ENCODE measurements at regions not wholly inside any gene's neighbourhood (a gene's known extent, or its start where the extent isn't known, plus 50 kb on each side); places are given as distances from the start of the nearest gene placed in this dataset.

DNA sequence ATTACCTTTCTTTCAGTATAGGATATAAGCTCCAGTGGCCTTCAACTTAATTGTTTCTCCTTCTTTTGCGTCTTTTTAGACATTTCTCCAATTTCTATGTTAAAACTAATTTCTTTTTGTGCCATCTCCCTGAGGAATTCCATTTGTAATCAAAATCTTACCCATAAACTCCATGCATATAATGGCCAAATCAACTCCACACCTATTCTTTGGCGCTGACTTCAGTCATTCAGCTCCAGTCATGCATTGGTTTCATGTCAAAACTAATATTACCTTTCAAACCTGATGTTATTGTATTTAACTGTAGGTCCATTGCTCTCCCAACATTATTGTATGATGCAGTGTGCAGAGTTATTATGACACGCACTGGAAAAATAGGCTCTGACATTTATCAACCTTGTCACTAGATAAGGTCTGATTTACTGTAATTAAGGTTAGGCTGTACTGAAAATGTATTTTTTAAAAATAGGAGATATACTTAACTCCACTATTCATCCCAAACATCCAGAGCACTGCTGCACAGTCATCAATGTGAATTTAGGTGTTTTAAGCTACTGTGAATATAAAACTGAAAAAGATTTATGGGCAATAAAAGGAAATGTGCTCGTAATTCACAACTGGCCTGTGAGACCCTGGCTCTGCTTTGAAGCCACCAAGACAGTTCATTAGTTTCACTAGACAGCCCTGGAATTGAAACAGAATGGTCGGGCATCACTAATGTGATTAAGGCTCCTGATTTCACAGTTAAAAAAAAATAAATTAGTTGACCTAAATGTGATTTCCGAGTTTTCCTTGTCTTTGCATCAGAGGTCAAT, 180.6 kb upstream of the GRIA4 start:
- H3K4me3 ChIP-seq (ENCODE audit: low read depth, poor library complexity, severe bottlenecking): no peak overlapping the region
- DNase-seq (ENCODE audit: low spot score in 2 of 2): no peak
- 81% methylated on average over 6 of the region's 6 CpGs for WGBS, 2 donors
- intact Hi-C loops (cut with DNase I; ENCODE audit: low total_unique reads): no loop called here
- no peak for TF ChIP-seq POLR2A (IDR thresholded peaks at IDR 0.05)
- no peak for TF ChIP-seq CTCF (IDR thresholded peaks at IDR 0.05)

GRCh38 chr11:105407101-105407500, 202.8 kb upstream of the GRIA4 start:
- DNase-seq (ENCODE audit: low spot score in 2 of 2): no peak
- intact Hi-C loops (cut with DNase I; ENCODE audit: low total_unique reads): no loop called here
- 74 to 81% methylated on average over 1 of the region's 1 CpG for WGBS, 2 donors
- H3K4me3 ChIP-seq (ENCODE audit: low read depth, poor library complexity, severe bottlenecking): no peak overlapping the region
- TF ChIP-seq CTCF (IDR thresholded peaks at IDR 0.05): no peak
- TF ChIP-seq POLR2A (IDR thresholded peaks at IDR 0.05): no peak

DNA sequence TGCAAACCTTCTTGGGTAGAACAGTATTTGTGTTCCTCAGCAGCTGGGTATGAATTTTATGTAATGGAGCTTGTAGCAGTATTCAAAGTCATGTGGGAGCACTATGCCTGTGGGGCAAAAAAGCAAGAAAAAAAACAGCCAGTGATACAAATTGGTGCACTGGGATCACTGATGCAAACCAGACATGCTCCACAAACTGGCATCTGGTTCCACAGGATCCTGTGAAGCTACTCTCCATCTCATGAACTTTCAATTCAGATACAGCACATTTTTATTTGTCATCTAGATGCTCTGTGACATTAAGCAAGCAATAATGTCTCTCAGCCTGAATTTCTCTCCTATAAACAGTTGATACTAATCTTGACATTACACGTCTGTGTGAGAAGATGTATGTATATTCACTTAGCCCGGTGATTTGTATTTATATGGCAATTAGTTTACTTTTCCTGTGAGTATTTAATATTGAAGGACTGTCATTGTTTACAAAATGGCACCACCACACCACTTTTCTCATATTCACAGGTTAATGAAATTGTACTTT, 208.5 kb upstream of the GRIA4 start:
- no peak overlapping the region for H3K4me3 ChIP-seq (ENCODE audit: low read depth, poor library complexity, severe bottlenecking)
- intact Hi-C loops (cut with DNase I; ENCODE audit: low total_unique reads): no loop called here
- no peak for DNase-seq (ENCODE audit: low spot score in 2 of 2)
- WGBS, 2 donors: 87 to 94% methylated on average over 2 of the region's 2 CpGs
- TF ChIP-seq CTCF (IDR thresholded peaks at IDR 0.05) (no peak), POLR2A (IDR thresholded peaks at IDR 0.05) (no peak)

DNA sequence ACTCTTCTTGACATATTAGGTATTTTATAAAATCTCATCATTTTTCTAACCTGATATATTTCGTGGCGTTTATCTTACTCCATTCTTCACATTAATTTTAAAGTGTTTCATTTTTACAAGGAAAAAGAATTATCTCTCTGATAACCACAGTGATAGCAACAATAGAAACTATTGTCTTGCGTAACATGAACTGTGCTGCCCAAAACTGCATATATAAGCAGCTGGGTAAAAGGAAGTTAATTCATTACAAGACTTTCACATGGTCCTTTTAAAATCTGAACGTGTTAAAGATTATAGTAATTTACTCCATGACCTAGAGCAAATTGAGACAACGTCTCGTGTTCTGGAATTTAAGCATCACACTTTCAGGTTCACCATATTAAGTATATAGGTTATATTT, 210.4 kb upstream of the GRIA4 start:
- intact Hi-C loops (cut with DNase I; ENCODE audit: low total_unique reads): no loop called here
- TF ChIP-seq POLR2A (IDR thresholded peaks at IDR 0.05) (no peak), CTCF (IDR thresholded peaks at IDR 0.05) (no peak)
- DNase-seq (ENCODE audit: low spot score in 2 of 2): no peak
- no peak overlapping the region for H3K4me3 ChIP-seq (ENCODE audit: low read depth, poor library complexity, severe bottlenecking)
- WGBS, 2 donors: 55 to 60% methylated on average over 6 of the region's 6 CpGs

- no peak for DNase-seq (ENCODE audit: low spot score in 2 of 2)
- no peak overlapping the region for H3K4me3 ChIP-seq (ENCODE audit: low read depth, poor library complexity, severe bottlenecking)
- intact Hi-C loops (cut with DNase I; ENCODE audit: low total_unique reads): no loop called here
- TF ChIP-seq CTCF (IDR thresholded peaks at IDR 0.05) (no peak), POLR2A (IDR thresholded peaks at IDR 0.05) (no peak)
These were observed 211.2 kb upstream of the GRIA4 start for GRCh38 chr11:105398636-105399035.

DNA sequence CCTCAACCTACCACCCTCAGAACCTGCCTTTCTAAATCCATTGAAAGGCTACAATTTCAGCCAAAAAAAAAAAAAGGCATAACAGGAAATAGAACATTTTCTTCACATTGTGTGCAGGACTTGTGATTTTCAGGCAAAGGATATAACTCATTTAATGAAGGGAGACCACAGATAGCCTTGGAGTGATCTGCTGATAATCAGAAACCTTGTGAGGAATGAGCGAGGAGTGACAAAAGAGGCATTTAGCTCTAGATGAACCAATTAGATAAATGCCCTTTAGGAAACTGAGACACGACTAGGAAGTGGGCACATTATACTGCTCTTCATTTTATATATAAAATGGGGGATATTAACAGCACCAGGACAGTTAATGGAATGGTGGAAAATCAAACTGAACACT, 216.5 kb upstream of the GRIA4 start:
- TF ChIP-seq CTCF (IDR thresholded peaks at IDR 0.05): no peak
- TF ChIP-seq POLR2A (IDR thresholded peaks at IDR 0.05): no peak
- 75 to 81% methylated on average over 2 of the region's 2 CpGs for WGBS, 2 donors
- DNase-seq (ENCODE audit: low spot score in 2 of 2): no peak
- intact Hi-C loops (cut with DNase I; ENCODE audit: low total_unique reads): no loop called here
- H3K4me3 ChIP-seq (ENCODE audit: low read depth, poor library complexity, severe bottlenecking): no peak overlapping the region

Data from lower leg skin (tissue), 4 donors.